ENCODE measurements at regions not wholly inside any gene's neighbourhood (a gene's known extent, or its start where the extent isn't known, plus 50 kb on each side); places are given as distances from the start of the nearest gene placed in this dataset.
A peak's percentile ranks its signal among the peaks of the same experiment; 100 is the strongest.
"Not testable (repeated sequence)": the region's sequence is repeated elsewhere in the genome, so short reads cannot be mapped to it uniquely, and the experiment has no call there.

DNA sequence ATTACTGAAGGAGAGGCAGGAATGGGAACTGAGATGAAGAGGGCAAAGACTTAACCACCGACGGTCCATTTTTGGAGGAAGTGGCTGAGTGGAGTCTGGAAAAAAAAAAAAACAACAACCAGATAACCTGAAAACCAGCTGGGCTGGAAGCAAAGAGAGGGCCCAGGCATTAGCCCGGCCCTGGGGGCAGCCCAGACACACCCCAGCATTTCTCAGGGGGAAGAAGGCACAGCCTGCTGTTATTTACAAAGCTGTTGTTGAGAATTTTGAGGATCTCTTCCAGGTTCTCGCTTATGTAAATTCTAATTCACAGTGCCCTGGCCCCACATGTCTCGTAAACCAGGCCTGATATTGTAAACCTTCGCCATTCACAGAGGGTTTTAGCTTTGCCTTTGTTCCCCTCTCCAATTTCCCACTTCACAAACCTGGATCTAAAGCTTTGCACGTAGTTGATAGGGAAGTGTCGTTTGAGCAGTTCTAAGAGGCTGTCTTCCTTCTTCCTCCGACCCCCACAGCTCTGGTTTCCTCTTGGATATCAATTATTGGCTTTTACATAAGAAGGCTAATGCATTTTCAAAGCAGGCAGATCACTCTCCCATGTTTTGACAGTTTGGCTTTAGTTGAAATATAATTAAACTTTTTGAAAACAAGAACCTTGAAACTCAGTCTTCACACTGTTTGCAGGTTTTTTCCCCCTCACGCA lies 161.8 kb upstream of the IRF2BP2 start:
- DNase-seq: no peak

DNA sequence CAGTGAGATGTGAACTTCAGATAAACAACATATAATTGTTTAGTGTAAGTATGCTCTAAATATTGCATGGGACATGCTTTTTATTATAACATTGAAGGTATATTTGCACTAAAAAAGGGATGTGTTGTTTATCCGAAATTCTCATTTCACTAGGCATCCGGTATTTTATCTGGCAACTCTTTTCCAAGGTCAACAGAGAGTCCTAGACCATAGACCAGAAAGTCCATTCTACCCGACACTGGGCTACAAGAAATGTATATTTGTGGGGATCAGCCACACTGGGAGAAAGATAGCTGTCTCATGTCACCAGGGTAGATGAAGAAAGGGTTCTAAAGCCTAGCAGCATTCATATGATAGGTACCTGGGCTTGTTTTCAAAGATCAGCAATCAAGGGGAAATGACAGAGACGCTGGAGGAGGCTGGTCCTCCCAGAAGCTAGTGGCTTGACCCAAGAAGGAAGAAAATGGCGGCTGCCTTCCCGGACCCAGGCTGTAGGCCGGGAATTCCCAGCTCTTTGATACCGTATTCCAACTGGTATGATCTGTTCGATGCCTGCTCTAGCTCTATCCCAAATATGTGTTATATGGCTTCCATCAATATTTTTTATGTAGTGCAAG lies 161.1 kb upstream of the IRF2BP2 start:
- no peak for DNase-seq

DNA sequence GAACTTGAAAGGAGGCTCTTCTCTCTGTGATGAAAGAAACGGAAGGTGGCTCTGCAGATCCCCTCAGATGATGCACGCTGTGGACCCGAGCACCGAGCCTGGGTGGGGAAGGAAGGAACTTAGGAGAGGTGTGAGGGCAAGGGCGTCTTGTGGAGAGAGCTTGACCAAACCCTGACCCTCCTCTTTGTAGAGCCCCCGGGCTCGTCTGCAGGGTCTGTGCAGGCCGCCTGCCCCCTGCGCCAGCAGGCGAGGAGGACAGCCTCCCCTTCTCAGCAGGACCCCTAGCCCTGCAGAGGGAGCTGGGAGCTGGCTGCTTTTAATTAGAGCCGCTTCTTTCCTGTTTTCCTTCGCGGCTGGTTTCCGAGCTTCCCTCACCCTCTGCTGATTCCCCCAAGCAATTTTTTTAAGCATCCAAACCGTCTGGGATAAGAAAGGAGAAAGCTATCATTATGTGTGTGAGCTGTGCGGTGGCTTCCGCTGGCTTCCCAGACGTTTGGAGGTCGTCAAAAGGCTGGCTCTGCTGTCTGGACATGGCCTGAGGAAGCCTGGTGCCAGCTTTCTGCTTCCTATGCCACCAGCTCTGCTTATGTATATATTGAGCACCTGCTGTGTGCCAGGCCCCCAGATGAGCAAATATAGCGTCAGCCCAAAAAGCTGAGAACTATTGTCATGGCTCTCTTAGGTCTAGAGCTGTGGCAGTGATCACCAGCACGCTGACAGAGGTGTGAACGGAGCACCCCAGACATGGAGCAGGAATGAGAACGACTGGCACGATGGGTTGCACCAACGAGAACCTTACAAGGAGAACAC lies 160.2 kb upstream of the IRF2BP2 start:
- peak; percentile 64 for DNase-seq

DNA sequence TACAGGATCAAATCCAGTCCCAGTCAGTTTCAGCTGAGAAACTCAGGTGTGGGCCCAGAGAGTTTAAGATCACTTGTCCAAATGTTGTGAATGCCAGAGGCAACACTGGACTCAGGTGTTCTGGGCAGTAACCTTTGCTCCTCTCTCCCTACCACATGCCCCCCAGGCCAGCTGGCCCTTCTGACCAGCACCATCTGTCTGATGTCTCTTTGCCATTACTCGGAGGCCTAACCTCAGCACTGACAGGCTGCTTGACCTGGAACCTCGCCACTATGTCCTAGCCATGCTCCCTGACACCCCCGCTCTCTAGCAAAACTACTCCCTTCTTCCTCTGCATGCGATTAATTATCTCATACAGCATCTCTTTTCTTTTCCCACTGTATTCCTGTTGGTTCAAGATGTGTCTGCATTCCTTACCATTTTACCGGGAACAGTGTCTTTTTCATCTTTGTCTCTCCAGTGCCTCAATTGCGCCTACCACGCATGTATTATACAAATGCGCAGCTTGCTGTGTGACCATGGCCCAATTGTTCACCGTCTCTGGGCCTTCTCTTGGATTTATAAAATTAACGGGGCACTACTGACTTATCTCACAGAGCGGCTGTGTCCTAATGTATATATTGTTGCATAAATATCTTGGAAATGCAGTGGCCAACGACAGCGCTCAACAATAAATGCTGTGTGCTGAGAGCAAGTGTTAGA lies 159.5 kb upstream of the IRF2BP2 start:
- no peak for DNase-seq

DNA sequence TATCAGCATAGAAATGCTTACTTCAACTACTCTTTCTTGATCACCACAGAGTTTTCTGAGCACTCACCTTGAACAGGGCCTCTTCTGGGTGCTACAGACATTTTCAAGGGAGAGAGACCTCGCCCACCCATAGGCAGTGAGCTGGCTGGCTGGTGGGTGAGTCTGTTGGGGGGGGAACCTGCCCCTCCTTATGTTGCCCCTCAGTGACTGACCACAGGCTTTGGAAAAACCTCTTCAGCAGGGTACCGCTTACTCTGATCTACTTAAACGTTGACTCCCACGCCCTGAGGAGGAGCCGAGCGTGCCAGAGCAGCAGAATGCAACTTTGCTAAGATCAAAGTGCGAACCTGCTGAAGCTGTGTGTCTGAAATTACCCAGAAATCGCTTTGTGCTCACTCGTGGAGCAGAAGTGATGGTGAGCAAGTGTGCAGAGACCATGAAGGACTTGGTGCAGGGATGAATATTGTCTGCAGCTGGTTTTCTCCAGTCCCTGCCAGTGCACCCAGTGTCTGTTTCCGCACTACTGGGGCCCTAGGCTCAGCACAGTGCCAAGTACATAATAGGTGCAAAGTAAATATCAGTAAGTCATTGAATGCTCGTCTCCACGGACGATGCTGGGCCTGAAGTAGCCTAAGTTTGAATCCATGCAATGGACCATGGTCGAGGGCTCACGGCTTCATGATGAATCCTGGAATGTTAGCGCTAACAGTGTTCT lies 158.7 kb upstream of the IRF2BP2 start:
- no peak for DNase-seq

DNA sequence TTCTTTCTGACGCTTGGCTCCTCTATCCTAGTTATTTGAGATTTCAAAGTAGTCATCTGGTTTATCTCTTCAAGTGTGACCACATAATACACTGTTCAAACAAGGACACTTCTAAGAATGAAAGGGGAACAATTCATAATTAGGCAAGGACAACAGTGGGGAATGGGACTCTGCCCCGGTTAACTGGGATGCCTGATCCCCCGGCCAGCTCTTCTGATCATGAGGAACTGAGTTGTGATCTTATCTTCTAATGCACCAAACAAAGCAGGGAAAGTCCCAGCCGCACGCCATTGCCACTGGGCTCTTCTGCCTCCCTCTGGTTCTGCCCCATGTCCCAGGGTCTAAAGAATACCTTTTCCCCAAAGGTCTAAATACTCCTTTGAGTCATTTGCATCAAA lies 158.2 kb upstream of the IRF2BP2 start:
- no peak for DNase-seq

DNA sequence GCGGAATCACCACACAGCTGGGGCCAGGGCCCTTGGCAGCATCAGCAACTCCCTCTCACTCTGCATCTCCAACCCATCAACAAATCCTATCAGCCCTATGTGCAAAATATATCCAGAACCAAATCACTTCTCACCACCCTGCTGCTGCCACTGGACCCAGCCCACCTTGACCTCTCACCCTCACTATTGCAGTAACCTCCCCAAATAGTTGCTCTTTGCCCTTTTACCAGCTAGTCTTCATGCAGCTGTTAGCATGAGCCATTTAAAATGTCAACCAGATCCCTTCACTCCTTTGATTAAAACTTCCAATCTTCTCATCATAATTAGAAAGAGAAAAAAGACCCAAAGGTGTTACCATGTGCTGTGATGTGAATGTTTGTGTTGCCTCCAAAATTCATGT lies 155.7 kb upstream of the IRF2BP2 start:
- DNase-seq: no peak

DNA sequence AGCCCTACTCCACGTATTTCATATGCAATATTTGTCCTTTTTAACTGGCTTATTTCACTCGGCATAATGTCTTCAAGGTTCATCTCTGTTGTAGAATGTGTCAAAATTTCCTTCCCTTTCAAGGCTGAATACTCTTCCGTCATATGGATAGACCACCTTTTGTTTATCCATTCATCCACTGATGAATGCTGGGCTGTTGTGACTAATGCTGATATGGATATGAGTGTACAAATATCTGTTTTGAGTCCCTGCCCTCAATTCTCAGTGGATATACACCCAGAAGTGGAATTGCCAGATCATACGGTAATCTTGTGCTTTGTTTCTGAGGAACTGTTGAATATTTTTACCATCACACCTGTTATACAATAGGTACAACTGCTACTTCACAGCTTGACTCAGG lies 155.2 kb upstream of the IRF2BP2 start:
- DNase-seq: no peak

DNA sequence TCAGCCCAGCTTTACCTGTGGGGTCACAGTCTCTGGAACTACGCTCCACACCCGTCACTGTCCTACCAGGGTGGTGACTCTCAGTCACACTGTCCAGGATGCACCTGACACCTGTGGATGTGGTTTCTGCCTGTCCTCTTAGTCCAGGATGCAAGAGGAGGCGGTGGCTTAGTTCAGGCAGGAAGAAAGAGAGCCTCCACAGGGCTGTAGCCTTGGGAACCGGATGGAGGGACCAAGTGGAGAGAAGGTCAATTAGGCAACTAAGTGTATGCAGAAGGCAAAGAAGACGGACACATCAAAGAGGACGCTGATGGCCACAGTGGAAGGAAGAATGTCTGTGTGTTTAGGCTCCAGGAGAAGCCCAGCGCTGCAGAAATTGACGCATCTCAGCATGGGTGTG lies 153.9 kb upstream of the IRF2BP2 start:
- no peak for DNase-seq

DNA sequence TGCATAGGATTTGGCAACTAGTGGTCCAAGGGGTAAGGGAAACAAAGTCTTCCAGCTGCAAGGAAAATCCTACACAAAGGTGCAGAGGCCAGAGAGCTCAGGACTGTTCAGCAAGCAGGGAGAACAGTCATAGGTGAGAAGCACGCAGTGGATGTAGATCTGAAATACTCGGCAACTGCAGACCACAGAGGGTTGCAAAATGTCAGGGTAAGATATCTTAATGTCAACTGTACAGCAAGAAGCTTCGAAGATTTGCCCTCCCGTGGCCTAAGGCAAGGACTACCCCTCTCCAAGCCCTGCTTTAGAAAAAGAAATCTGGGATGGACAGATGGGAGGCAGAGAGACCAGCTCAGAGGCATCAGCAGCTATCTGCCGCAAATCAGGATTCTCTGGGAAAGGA lies 153.4 kb upstream of the IRF2BP2 start:
- DNase-seq: no peak

DNA sequence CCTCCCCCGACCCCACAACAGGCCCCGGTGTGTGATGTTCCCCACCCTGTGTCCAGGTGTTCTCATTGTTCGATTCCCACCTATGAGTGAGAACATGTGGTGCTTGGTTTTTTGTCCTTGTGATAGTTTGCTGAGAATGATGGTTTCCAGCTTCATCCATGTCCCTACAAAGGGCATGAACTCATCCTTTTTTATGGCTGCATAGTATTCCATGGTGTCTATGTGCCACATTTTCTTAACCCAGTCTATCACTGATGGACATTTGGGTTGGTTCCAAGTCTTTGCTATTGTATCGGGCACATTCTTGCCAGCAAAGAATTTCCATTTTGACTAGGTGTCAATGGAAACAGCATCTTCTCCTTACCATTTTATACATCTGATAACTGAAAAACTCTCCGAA lies 152.1 kb upstream of the IRF2BP2 start:
- DNase-seq: not testable (repeated sequence)

DNA sequence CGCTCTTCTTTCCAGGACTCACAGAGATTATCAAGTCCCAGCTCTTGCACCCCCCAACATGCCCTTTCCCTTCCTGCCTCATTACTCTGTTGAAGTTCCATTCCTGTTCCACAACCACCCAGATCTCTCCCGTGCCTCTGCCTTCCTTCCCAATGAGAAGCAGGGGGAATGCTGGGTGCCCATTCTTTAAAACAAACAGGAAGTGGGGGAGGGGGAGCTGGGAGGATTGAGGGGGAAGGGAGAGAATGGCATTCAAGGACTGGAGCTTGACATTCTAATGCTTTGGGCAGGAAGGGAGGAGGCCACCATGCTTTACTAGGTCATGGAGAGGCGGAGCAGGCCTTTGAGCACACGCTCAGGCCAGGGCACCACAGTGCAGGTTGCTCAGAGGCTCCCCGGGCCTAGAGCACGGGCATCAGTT lies 150.3 kb upstream of the IRF2BP2 start:
- peak; percentile 50 for DNase-seq

DNA sequence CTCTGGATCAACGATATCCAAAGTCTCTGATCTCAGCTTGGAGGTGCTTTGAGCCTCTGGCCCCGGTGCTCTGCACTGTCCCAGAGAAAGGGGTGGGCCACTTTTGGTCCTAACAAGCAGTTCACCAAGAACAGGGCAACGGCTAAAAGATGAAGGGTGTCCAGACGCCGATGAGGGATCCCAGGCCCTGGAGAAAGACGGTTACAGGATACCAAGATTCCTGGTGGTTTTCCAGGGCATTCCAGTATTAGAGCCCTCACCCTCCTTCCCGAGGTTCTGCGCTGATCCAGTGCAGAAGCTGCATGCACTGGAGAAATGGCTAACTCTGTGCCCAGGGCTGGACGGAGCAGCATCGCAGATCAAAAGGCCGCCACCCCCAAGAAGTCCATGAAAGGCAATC lies 149.9 kb upstream of the IRF2BP2 start:
- DNase-seq: no peak

DNA sequence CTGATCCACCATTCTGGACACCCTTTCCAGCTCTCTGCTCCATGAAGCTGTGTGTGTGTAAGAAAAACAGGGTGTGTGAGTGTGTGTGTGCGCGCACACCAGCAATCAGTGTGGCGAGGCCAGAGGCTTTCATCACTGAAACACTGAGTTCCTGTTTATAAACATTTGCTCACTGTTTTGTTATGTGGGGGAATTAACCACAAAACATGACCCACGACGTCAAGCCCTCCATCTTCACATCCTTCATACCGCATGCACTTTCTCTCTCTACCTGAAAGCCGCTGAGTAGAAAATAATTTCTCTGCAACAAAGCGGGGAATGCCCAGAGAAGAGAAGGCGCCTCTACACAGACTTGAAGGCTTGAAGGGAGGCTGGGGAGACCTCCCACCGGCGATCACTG lies 148.9 kb upstream of the IRF2BP2 start:
- no peak for DNase-seq

DNA sequence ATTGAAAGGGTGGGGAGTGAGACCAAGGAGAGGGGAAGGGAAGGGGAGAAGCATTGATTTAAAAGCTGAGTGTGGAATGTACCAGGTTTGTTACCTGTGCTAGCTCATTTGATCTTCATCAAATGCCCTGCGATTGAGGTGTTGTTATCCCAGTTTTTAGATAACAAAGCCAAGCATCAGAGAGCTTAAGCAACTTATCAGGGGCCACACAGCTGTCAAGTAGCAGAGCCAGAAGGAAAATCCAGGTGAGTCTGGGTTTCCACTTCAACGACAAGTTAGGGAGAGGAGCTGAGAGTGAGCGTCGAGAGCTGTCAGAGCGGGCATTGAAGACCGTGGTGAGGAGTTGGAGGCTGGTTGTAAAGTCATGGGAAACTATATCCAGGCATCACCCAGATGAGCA lies 146.9 kb upstream of the IRF2BP2 start:
- DNase-seq: no peak

DNA sequence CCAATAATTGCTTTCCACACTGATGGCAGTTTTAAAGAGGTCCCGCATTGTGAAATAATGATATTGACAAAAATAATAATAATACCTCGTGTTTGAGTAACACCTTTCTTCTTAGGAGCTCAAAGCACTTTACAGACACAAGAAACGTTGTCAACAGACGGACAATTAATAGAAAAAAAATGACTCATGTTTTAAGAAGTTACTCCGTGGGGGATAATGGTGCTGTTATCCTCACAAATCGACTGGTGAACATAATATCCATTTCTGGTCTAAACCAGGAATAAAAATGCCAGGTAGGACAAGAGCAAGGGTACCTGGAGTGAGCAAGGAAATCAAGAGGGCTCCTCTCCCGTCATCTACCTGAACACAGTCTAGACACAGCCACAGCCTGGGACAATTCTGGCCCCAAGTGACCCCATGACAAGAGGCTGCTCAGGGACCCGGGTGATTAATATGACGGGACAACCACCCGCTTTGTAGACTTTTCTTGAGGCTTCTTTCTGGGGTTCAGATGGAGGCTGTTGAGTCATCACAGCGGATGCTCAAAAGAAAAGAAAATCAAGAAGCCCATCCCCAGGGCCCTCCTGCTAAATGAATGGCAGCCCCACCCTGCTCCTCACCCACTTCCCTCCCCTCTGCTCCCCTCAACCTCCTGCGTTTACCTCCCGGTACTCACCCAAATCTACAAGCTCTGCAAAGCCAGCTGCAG lies 146.2 kb upstream of the IRF2BP2 start:
- DNase-seq: no peak

DNA sequence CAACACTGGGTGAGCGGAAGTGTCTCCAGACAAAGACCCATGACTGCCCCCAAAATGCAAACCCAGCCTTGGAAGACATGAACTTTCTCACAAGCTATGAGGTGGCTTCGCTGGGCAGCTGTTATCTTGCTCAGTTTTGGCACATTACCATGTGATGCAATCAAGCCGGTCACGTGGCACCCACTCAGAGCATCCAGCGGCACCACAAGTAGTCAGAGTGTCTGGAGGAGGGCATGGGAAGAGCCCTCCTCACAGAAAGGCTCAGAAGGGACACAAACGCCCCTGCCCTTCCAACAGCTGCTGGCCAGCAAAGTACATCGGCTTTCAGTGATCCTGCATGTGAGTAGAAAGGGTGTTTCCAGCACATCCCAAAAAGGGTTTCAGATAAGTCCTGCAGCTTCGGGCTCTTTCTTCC lies 145.5 kb upstream of the IRF2BP2 start:
- DNase-seq: peak; percentile 55

DNA sequence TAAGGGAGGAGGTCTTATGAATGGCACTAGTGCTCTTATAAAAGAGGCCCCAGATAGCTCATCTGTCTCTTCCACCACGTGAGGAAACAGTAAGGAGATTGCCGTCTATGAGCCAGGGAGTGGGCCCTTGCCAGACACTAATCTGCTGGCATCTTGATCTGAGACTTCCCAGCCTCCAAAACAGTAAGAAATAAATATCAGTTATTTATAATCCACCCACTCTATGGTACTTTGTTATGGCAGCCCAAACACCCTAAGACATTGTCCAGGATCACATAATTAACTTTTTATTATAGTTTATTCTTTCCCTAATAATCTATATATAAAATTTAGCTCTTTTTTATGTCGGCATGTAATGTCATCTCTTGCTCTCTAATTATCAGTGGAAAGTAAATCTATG lies 144.0 kb upstream of the IRF2BP2 start:
- no peak for DNase-seq

DNA sequence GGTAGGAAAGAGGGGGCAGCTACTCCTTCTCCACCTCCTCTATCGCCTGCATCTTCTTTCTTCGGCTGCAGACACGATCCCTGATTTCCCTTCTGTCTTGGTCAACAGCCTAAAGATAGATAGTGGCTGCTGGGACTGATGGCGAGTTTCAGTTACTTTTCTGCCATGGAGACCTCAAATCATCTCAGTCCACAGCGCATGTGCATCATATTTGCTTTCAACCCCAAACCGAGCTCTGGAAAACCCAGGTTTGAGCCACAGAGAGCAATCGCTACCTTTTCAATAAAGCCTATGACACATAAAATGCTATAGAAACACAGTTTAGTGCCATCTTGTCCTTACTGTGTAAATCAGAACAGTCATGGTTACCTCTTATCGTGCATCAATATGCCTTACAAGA lies 142.9 kb upstream of the IRF2BP2 start:
- DNase-seq: no peak

DNA sequence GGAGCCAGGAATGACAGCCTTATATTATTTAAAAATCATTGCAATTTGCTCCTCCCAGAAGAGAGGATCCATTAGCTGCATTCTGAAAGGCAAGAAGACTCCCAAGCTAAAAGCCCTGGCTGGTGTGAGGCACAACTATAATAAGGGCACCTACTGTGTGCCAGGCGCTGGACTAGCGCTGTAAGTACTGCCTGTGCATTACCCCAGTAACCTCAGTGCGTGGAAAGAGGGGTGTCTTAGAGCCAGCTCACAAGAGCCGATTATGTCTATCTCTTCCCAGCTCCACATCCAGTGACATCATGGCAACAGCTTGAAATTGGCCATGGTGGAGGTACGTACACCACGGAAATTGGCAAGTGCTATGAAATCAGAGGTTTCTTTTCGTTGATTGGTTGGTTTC lies 141.7 kb upstream of the IRF2BP2 start:
- no peak for DNase-seq

DNA sequence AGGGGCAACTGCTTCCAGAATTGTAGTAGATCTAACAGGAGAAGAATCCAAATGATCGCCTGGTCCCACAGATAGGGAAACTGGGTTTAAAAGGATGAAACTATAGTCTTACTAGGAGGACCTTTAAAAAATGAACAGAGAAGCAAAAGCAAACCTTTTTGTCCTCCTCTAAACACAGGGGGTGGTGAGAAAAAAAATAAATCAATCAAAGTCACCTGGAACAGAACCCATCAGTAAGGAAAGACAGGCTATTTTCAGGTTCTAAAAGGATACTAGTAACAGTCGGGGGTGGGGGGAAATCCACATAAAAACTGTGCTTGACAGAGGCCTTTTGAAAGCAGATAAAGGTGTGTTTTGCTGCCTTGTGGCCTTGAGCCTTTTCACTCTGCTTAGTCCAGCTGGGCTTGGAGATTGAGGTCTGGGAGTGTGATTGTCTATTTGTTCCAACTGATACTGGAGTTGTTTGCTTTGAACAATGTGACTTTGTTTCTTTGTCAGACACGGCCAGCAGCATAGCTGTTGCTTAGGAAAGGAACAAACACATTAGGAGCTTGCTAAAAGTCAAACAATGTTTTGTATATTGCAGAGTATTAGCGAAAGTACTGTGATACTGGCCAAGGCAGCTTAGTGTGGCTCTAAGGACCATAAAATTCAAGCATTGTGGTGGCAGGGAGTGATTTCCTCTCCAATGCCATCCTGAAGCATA lies 141.1 kb upstream of the IRF2BP2 start:
- no peak for DNase-seq
